Retinal pigment epithelial cell (primary cell): ENCODE measurements at regions not wholly inside any gene's neighbourhood (a gene's known extent, or its start where the extent isn't known, plus 50 kb on each side); places are given as distances from the start of the nearest gene placed in this dataset.
A peak's percentile ranks its signal among the peaks of the same experiment; 100 is the strongest.

Experiments
- DNase-seq: peaks from one replicate; pipeline ENCODE4 v3.0.0-alpha.2; 2010; ENCODE audit warnings: low read depth
- H3K4me3 ChIP-seq: 2 replicates; pipeline ENCODE4 v1.5.1; 2011; ENCODE audit warnings: mild to moderate bottlenecking, low read length, control low read depth, moderate library complexity
- TF ChIP-seq, protein P1 (sequence below): conservative IDR thresholded peaks from 2 replicates; pipeline ENCODE4 v1.5.1; 2011; ENCODE audit warnings: low read depth, low read length, control low read depth, inconsistent platforms

DNA sequence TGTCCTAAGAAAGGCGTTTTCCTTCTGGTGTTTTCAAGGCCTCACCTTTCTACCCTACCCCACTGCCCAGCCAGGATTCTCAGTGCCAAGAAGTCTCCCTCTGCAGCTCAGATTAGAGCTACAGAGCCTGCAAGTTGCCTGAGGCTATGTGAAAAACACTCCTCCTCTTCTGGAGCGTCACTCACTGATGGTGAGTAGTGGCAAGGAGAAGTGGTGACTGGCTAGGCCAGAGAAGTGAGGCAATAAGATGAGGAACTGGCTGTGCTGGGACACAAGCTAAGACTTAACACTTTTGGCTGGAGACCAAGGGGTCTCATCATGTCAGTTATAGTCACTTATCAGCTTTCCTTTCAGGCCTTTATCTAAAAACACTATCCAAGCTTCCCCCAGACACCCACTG lies 86.7 kb upstream of the PRKAR2B start:
- no peak for DNase-seq

DNA sequence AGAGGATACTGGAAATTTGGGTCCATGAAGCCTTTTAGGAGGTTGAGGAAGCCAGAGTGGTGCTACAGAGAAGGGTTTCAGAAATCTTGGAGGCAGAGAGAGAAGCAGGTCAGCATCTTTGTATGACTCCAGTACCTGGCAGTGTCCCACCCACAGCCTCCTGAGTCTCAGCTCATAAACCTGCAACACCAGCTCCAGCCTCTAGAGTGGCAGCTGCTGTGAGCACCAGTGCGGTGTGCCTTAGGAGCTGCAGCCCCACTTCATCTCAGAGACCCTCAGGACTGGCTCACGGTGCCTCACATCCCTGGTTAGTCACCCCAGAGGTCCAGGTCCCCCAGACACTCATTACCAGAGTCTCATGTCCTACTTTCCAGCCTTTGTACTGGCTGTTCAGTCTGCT lies 84.8 kb upstream of the PRKAR2B start:
- no peak overlapping the region for H3K4me3 ChIP-seq
- no peak for DNase-seq
- TF ChIP-seq, protein P1, sequence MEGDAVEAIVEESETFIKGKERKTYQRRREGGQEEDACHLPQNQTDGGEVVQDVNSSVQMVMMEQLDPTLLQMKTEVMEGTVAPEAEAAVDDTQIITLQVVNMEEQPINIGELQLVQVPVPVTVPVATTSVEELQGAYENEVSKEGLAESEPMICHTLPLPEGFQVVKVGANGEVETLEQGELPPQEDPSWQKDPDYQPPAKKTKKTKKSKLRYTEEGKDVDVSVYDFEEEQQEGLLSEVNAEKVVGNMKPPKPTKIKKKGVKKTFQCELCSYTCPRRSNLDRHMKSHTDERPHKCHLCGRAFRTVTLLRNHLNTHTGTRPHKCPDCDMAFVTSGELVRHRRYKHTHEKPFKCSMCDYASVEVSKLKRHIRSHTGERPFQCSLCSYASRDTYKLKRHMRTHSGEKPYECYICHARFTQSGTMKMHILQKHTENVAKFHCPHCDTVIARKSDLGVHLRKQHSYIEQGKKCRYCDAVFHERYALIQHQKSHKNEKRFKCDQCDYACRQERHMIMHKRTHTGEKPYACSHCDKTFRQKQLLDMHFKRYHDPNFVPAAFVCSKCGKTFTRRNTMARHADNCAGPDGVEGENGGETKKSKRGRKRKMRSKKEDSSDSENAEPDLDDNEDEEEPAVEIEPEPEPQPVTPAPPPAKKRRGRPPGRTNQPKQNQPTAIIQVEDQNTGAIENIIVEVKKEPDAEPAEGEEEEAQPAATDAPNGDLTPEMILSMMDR = peak; percentile 30

More for the DNA sequence above, 86.7 kb upstream of the PRKAR2B start:
- TF ChIP-seq, protein P1 = no peak
- no peak overlapping the region for H3K4me3 ChIP-seq

DNA sequence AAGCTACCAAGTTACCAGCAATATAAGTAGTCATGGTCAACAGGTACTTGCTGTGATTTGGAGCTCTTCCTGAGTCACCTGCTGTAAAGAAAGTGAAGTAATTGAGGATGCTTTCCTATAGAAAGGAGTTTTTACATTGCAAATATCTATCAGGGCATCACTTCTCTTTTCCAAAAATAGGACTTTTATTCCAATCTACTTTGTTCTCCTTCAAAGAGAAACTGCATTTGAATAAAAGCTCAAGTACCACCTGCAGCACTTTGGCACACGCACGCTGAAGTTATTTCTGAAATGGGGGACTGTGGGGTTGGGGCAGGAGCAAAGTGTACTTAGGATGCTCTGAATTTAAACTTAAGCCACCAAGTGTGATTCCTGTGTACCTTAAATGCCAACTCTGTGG lies 81.8 kb upstream of the PRKAR2B start:
- no peak for DNase-seq
- no peak overlapping the region for H3K4me3 ChIP-seq
- TF ChIP-seq, protein P1 = no peak

DNA sequence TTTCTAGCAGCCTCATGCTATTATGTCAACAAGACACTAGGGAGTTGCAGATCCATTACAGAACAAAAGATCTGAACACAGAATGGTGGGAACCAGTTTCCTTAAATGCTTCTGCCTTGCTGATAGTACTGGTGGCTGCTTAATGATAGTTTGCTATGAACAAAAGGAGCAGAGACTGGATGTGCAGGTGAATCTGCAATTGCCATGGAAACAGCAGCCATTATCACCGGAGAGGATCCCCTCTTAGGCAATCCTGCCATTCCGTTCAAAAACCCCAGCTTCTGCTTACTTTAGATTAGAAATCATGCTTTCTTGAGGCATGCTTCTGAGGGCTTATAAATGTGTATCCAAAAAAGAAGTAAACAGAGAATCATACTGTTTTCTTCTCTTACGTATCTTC lies 80.0 kb upstream of the PRKAR2B start:
- DNase-seq = no peak
- TF ChIP-seq, protein P1 = no peak
- H3K4me3 ChIP-seq = no peak overlapping the region

DNA sequence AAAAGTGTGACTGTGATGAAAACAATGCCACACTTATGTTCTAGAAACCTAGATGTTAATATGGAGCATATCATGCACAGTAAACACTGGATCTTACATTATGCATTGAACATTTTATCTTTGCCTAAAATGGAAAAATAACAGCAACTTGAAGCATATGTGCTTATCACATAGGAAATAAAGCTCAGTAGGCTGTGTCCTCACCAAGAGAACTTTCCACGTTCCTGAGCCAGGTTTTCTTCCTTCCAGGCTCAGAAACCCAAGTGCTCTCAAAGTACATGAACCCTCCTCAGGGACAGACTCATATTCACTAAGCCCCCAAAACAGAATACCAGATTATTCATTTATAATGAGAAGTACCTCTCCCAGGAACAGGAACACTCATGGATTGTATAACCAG lies 79.4 kb upstream of the PRKAR2B start:
- TF ChIP-seq, protein P1 = no peak
- no peak overlapping the region for H3K4me3 ChIP-seq
- no peak for DNase-seq

DNA sequence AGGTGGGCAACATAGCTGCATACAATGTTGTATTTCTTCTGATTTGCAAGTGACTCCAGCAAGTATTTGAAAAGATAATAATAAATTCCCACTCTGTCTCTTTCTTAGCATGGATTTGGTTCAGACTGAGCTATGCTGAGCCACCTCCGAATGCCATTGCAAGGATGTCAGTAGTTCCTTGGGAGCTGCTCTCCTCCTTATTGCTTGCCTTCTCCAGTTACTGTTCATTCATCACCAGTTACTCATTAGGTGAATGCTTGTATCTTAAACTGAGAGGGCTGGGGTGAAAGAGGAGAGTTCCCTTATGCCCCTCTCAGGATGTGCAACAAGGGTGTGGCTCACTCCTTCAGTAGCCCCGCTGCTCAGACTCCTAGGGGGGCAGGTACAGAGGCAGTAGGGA lies 78.4 kb upstream of the PRKAR2B start:
- H3K4me3 ChIP-seq = no peak overlapping the region
- DNase-seq = no peak
- TF ChIP-seq, protein P1 = no peak

DNA sequence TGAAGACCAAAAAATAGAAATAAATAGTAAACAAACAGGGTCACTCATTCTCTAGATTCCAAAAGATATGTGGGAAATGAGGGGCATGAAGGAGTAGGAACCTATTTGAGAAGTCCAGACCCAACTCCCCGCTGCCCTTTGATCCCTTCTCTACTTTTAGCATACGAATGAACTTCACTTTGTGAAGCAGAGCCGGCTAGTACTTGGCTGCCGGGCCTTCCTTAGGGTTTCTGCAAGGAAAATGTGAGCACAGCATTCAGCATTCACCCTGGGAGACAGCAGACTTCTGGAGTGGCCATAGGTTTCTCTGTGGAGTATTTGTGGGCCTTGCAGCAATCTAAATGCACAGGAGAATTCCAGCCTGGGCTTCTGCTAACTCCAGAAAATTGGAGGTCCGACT lies 76.3 kb upstream of the PRKAR2B start:
- DNase-seq = no peak
- H3K4me3 ChIP-seq = no peak overlapping the region
- TF ChIP-seq, protein P1 = no peak
